Chondrocyte (in vitro differentiated cells): ENCODE measurements at regions not wholly inside any gene's neighbourhood (a gene's known extent, or its start where the extent isn't known, plus 50 kb on each side); places are given as distances from the start of the nearest gene placed in this dataset.

ENCODE experiments used
- DNase-seq: peaks from one replicate; pipeline ENCODE4 v3.0.0; 2021; ENCODE audit warnings: mixed read lengths, low spot score
- H3K27ac Mint-ChIP-seq: one replicate; pipeline ENCODE4 v1.8.0; 2021; ENCODE audit warnings: mild to moderate bottlenecking, moderate library complexity, mixed read lengths; ENCODE audit not compliant: unreplicated experiment
- H3K27me3 Mint-ChIP-seq: 2 replicates; pipeline ENCODE4 v1.8.0; 2021; ENCODE audit warnings: low read depth, mixed read lengths
- H3K36me3 Mint-ChIP-seq: 2 replicates; pipeline ENCODE4 v1.8.0; 2021; ENCODE audit warnings: low read depth, mixed read lengths
- H3K4me1 Mint-ChIP-seq: 2 replicates; pipeline ENCODE4 v1.8.0; 2021; ENCODE audit warnings: low read depth, mild to moderate bottlenecking, mixed read lengths
- H3K4me3 Mint-ChIP-seq: one replicate; pipeline ENCODE4 v1.8.0; 2021; ENCODE audit warnings: mild to moderate bottlenecking, moderate library complexity, mixed read lengths; ENCODE audit not compliant: unreplicated experiment
- H3K9me3 Mint-ChIP-seq: 2 replicates; pipeline ENCODE4 v1.8.0; 2021; ENCODE audit warnings: low read depth, mixed read lengths
- TF ChIP-seq, protein P1 (sequence below): fragments of 200-600 bp; sonication (generic); IDR thresholded peaks from 2 replicates; pipeline ENCODE4 v1.5.0; 2021; ENCODE audit warnings: antibody characterized with exemption, mild to moderate bottlenecking, moderate library complexity

DNA sequence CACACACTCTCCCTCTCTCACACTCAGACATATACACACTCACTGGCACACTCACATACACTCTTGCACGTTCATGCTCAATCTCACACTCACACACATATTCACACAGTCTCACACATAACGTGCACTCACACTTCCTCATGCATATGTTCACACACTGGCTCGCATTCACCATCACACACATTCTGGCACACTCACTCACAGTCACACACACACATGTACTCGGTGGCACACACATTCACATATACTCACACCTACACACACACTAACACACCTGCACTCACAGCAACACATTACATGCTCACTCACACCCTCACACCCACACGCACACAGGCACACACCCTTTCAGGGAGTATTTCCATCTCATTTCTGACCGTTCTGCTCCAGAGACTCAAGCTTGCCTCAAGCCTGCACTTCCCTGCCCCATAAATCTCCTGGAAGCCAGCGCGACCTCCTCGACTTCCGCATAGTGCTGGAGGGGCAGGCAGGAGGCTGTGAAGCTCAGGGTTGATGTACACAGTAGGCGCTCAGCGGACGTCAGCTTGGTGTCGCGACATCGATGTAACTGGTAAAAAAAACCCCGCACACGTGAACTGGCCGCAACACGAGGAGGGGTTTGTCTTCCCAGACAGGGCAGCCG, 66.7 kb upstream of the FOXF1 start:
- H3K36me3 Mint-ChIP-seq = peaks cover 2% of the 10 kb centered on the region
- H3K4me3 Mint-ChIP-seq = no peak overlapping the region
- no peak overlapping the region for H3K27ac Mint-ChIP-seq
- no peak for DNase-seq
- H3K27me3 Mint-ChIP-seq = peaks cover 31% of the 10 kb centered on the region
- TF ChIP-seq, protein P1, sequence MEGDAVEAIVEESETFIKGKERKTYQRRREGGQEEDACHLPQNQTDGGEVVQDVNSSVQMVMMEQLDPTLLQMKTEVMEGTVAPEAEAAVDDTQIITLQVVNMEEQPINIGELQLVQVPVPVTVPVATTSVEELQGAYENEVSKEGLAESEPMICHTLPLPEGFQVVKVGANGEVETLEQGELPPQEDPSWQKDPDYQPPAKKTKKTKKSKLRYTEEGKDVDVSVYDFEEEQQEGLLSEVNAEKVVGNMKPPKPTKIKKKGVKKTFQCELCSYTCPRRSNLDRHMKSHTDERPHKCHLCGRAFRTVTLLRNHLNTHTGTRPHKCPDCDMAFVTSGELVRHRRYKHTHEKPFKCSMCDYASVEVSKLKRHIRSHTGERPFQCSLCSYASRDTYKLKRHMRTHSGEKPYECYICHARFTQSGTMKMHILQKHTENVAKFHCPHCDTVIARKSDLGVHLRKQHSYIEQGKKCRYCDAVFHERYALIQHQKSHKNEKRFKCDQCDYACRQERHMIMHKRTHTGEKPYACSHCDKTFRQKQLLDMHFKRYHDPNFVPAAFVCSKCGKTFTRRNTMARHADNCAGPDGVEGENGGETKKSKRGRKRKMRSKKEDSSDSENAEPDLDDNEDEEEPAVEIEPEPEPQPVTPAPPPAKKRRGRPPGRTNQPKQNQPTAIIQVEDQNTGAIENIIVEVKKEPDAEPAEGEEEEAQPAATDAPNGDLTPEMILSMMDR = no peak
- no peaks in the 10 kb centered on the region for H3K4me1 Mint-ChIP-seq
- H3K9me3 Mint-ChIP-seq = peaks cover 5% of the 10 kb centered on the region

DNA sequence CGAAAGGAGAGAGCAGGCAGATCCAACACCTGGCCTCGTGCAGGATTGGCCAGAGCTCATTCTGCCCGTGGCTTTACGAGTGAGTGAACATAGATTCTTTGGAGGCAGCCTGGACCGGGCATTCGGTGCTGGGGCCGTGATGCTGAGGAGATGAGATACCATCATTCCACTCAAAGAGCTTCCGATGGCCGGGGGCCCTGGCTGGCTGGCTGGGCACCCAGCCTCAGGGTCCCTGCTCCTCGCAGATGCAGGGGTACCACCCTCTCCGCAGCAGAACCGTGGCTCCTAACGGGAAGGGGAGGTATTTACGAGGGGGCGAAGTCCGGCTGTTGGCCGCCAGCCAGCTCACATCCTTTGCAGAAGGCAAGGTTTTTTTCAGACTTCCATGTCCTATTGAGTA, 66.1 kb upstream of the FOXF1 start:
- H3K27me3 Mint-ChIP-seq = peaks cover 26% of the 10 kb centered on the region
- no peak overlapping the region for H3K4me3 Mint-ChIP-seq
- no peak overlapping the region for H3K27ac Mint-ChIP-seq
- DNase-seq = no peak
- H3K4me1 Mint-ChIP-seq = no peaks in the 10 kb centered on the region
- TF ChIP-seq, protein P1 = no peak
- H3K9me3 Mint-ChIP-seq = peaks cover 5% of the 10 kb centered on the region
- H3K36me3 Mint-ChIP-seq = peaks cover 2% of the 10 kb centered on the region

DNA sequence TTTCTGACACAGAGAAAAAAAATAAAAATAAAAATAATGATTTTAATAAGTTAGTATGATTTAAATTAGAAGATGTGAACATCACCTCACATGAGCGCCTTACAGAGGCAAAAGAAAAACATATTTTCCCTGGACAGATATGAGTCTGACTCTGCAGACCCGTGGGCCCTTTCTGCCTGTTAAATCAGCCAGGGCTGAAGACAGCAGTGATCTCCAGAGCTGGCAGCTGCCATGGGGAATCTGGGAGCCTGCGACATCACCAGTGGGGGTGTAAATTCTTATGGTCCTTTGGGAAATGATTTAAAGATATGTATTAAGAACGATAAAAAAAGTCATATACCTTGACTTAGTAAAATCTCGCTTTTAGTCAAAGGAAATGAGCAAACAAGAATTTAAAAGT, 65.7 kb upstream of the FOXF1 start:
- TF ChIP-seq, protein P1 = no peak
- Mint-ChIP-seq H3K27ac (no peak overlapping the region), H3K9me3 (peaks cover 5% of the 10 kb centered on the region), H3K27me3 (peaks cover 27% of the 10 kb centered on the region), H3K4me3 (no peak overlapping the region), H3K4me1 (no peaks in the 10 kb centered on the region), H3K36me3 (peaks cover 2% of the 10 kb centered on the region)
- DNase-seq = no peak

DNA sequence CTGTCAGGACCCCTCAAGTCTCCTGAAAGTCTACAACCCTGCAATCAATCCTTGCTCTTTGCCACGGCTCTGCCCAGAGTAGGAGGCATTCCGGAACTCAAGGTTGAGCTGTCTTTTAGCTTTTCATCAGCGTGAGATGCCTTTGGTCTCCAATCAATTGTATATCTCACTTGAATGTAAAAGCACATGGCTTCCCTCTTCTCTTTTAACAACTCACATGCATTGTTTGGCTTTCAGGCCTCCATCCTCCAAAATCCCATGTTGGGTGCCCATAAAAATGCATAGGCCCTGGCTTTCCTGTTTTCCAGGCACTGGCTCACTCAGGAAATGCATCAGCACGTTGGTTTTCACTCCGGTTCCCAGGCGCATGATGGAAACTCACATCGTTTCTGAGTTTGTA, 64.0 kb upstream of the FOXF1 start:
- no peak for DNase-seq
- Mint-ChIP-seq H3K9me3 (peaks cover 5% of the 10 kb centered on the region), H3K27me3 (peaks cover 30% of the 10 kb centered on the region), H3K27ac (no peak overlapping the region), H3K36me3 (peaks cover 2% of the 10 kb centered on the region), H3K4me3 (no peak overlapping the region), H3K4me1 (no peaks in the 10 kb centered on the region)
- TF ChIP-seq, protein P1 = no peak

DNA sequence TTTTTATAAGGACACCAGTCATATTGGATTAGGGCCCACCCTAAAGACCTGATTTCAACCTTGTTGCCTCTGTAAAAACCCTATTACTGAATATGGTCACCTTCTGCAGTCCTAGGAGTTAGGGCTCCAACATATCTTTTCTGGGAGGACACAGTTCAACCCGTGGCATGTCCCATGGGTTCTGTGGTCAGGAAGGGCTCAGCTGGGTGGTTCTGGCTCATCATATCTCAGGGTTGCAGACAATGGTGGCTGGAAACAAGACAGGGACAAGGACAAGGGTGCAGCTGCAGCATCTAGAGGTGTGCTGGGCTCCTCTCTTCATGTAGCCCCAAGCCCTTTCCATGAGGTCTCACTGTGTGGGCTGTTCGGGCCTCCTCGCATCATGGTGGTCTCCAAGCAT, 63.1 kb upstream of the FOXF1 start:
- Mint-ChIP-seq H3K27ac (no peak overlapping the region), H3K27me3 (peaks cover 29% of the 10 kb centered on the region), H3K9me3 (peaks cover 5% of the 10 kb centered on the region), H3K4me3 (no peak overlapping the region), H3K36me3 (peaks cover 2% of the 10 kb centered on the region), H3K4me1 (no peaks in the 10 kb centered on the region)
- no peak for DNase-seq
- TF ChIP-seq, protein P1 = no peak
